GM12878 (cell line): ENCODE measurements at regions not wholly inside any gene's neighbourhood (a gene's known extent, or its start where the extent isn't known, plus 50 kb on each side); places are given as distances from the start of the nearest gene placed in this dataset.

ENCODE experiments used
- ATAC-seq: fragments of 200-7000 bp; cut with Tn5 transposase; 3 replicates; pipeline ENCODE4 v1.9.1; 2020; ENCODE audit warnings: mild to moderate bottlenecking, moderate library complexity
- BruUV-seq: library from RNA; stranded (reverse); fragments of 400-500 nt; replicated peaks from 2 replicates; lab custom pipeline; 2021; lab: Mats Ljungman, UMichigan
- CTCF ChIA-PET: fragments of 300-600 bp; sonication (Branson Sonifier 250); formaldehyde crosslinking; extraction: SDS; loops from one replicate; lab custom pipeline; 2021; ENCODE audit warnings: inconsistent platforms; lab: Yijun Ruan, JAX
- POLR2A ChIA-PET: fragments of 350-600 bp; formaldehyde crosslinking; extraction: SDS; loops from one replicate; lab custom pipeline; 2021; ENCODE audit warnings: inconsistent platforms; lab: Charles Lee
- RAD21 ChIA-PET: fragments of 300-600 bp; sonication (Branson Sonifier 250); formaldehyde crosslinking; loops from one replicate; lab custom pipeline; 2023; ENCODE audit warnings: antibody characterized with exemption; ENCODE audit not compliant: unreplicated experiment; lab: Charles Lee
- SMC1A ChIA-PET: fragments of 300-600 bp; sonication (Branson Sonifier 250); formaldehyde crosslinking; loops from one replicate; lab custom pipeline; 2023; ENCODE audit not compliant: unreplicated experiment, uncharacterized antibody; lab: Charles Lee
- DNase-seq: peaks from one replicate; pipeline ENCODE4 v3.0.0-alpha.2; 2011; ENCODE audit warnings: low read depth, low spot score
- FAIRE-seq: peaks from 3 replicates; lab custom pipeline; 2011; peaks lifted over from hg19 to GRCh38; lab: Jason Lieb, UNC
- H2AFZ ChIP-seq: 2 replicates; pipeline ENCODE4 v1.6.0; 2011; ENCODE audit warnings: low read depth, low read length, control low read depth; ENCODE audit not compliant: control insufficient read depth
- H3K27ac ChIP-seq: 2 replicates; pipeline ENCODE4 v1.5.1; 2011; ENCODE audit warnings: control low read depth; ENCODE audit not compliant: control insufficient read depth, insufficient read depth
- H3K27me3 ChIP-seq, 2 experiments: replicated peaks in 1 of 2; 2 replicates each; pipeline versions ENCODE4 v1.6.0 to v1.6.1; 2011; ENCODE audit warnings: low read length in 1 of 2; ENCODE audit not compliant: control insufficient read depth in 2 of 2, insufficient read depth in 2 of 2
- H3K36me3 ChIP-seq, 2 experiments: 2 replicates each; pipeline ENCODE4 v1.5.1; 2011; ENCODE audit warnings: low read length in 1 of 2; ENCODE audit not compliant: control insufficient read depth in 2 of 2, insufficient read depth in 2 of 2
- H3K4me1 ChIP-seq: 2 replicates; pipeline ENCODE4 v1.6.1; 2011; ENCODE audit warnings: mild to moderate bottlenecking, low read length, moderate library complexity, mixed read lengths; ENCODE audit not compliant: control insufficient read depth, insufficient read depth
- H3K4me2 ChIP-seq: 2 replicates; pipeline ENCODE4 v1.6.0; 2011; ENCODE audit warnings: control low read depth; ENCODE audit not compliant: control insufficient read depth, insufficient read depth
- H3K4me3 ChIP-seq: fragments of 200-600 bp; sonication (generic); 2 replicates; pipeline ENCODE4 v1.5.1; 2016
- H3K79me2 ChIP-seq: 2 replicates; pipeline ENCODE4 v1.6.0; 2011; ENCODE audit warnings: low read length; ENCODE audit not compliant: control insufficient read depth, insufficient read depth
- H3K9ac ChIP-seq: 2 replicates; pipeline ENCODE4 v1.8.0; 2011; ENCODE audit warnings: low read length, control low read depth, mixed read lengths; ENCODE audit not compliant: control insufficient read depth, insufficient read depth
- H3K9me3 ChIP-seq: replicated peaks from 3 replicates; pipeline ENCODE4 v1.5.1; 2011; ENCODE audit warnings: mild to moderate bottlenecking, low read length; ENCODE audit not compliant: control insufficient read depth, insufficient read depth
- H4K20me1 ChIP-seq: 2 replicates; pipeline ENCODE4 v1.6.0; 2011; ENCODE audit not compliant: control insufficient read depth, insufficient read depth
- CBX3 ChIP-seq: fragments of 200-600 bp; sonication (generic); IDR thresholded peaks from 2 replicates; pipeline ENCODE4 v1.6.1; 2016; ENCODE audit warnings: low read depth, borderline replicate concordance
- ELK1 ChIP-seq: IDR thresholded peaks from 2 replicates; pipeline ENCODE4 v1.6.1; 2012; ENCODE audit warnings: low read depth, low read length, improper control_type of control experiment
- HCFC1 ChIP-seq: fragments of 150-350 bp; IDR thresholded peaks from 2 replicates; pipeline ENCODE4 v1.6.1; 2014; ENCODE audit warnings: low read length
- IRF3 ChIP-seq: fragments of 450-650 bp; IDR thresholded peaks from 2 replicates; pipeline ENCODE4 v1.6.1; 2014; ENCODE audit warnings: mild to moderate bottlenecking
- PAX5 ChIP-seq: IDR thresholded peaks from 2 replicates; pipeline ENCODE4 v1.6.1; 2011; ENCODE audit warnings: low read depth, low read length, borderline replicate concordance
- RB1 ChIP-seq: fragments of 450-650 bp; formaldehyde crosslinking; IDR thresholded peaks from 2 replicates; pipeline ENCODE4 v1.6.1; 2017; ENCODE audit warnings: mild to moderate bottlenecking, borderline replicate concordance
- RELA ChIP-seq: fragments of 450-650 bp; IDR thresholded peaks from 2 replicates; pipeline ENCODE4 v1.8.0; 2014; ENCODE audit warnings: borderline replicate concordance; ENCODE audit not compliant: partially characterized antibody
- TAF1 ChIP-seq: IDR thresholded peaks from 2 replicates; pipeline ENCODE4 v1.6.1; 2011; ENCODE audit warnings: mild to moderate bottlenecking, low read depth, low read length, borderline replicate concordance
- ZNF622 ChIP-seq: fragments of 450-650 bp; IDR thresholded peaks from 2 replicates; pipeline ENCODE4 v1.6.1; 2017; ENCODE audit warnings: mild to moderate bottlenecking, inconsistent platforms
- ZZZ3 ChIP-seq: IDR thresholded peaks from 2 replicates; pipeline ENCODE4 v1.6.1; 2011; ENCODE audit warnings: low read depth; ENCODE audit not compliant: control insufficient read depth, insufficient read length
- WGBS: methylation state at CpG from one replicate; pipeline ENCODE4 v1.1.6; 2016; ENCODE audit warnings: low lambda C conversion rate; ENCODE audit not compliant: insufficient replicate concordance, insufficient coverage; ENCODE audit errors: missing lambda C conversion rate; 5-methylcytosine and 5-hydroxymethylcytosine counted together
- in situ Hi-C: fragments of 300-500 bp; cut with MboI; formaldehyde crosslinking; loops from 9 replicates; pipeline ENCODE4 v1.14.3; 2018; ENCODE audit warnings: mixed read lengths
- intact Hi-C: fragments of 100-400 bp; cut with micrococcal nuclease; formaldehyde crosslinking; loops from one replicate; pipeline ENCODE4 v1.14.2; 2022; ENCODE audit not compliant: unreplicated experiment

- Histone ChIP-seq H3K4me1 (no peaks in the 10 kb centered on the region), H4K20me1 (no peaks in the 10 kb centered on the region), H3K27me3 (no peaks in the 10 kb centered on the region), H3K79me2 (no peaks in the 10 kb centered on the region), H3K27ac (no peak overlapping the region), H3K4me3 (no peak overlapping the region), H3K4me2 (no peak overlapping the region), H3K9ac (no peak overlapping the region), H2AFZ (no peak overlapping the region), H3K9me3 (no peaks in the 10 kb centered on the region), H3K36me3 (no peaks in the 10 kb centered on the region)
- TF ChIP-seq RELA (no peak), IRF3 (no peak), PAX5 (no peak), ZZZ3 (no peak), ELK1 (no peak), CBX3 (no peak), ZNF622 (no peak), RB1 (no peak), HCFC1 (no peak), TAF1 (no peak)
- WGBS: 45% methylated on average over 2 of the region's 2 CpGs
- SMC1A ChIA-PET: interaction anchor here (1.3 to 8.9 kb wide), 6 partner anchors 8 to 33 kb away, joined by 3 to 116 read pairs (median 32); no protein-coding TSS in a partner anchor
- DNase-seq (no peak), ATAC-seq (peak; percentile 28), FAIRE-seq (no peak)
- intact Hi-C loops: loop anchor here (1.0 to 5.0 kb wide), 3 partner anchors 26 to 151 kb away; no protein-coding TSS in a partner anchor
- CTCF ChIA-PET: interaction anchor here (1.5 to 3.4 kb wide), 2 partner anchors 30 to 33 kb away, joined by 6 to 19 read pairs; no protein-coding TSS in a partner anchor
- in situ Hi-C loops: no loop called here
- BruUV-seq: no TSS peak
- RAD21 ChIA-PET: interaction anchor here (0.7 to 8.9 kb wide), 7 partner anchors 22 to 33 kb away, joined by 3 to 110 read pairs (median 55); no protein-coding TSS in a partner anchor
- POLR2A ChIA-PET: interaction anchor here (1.0 to 4.4 kb wide), 4 partner anchors 21 to 33 kb away, joined by 3 to 22 read pairs (median 4); no protein-coding TSS in a partner anchor
Observed at GRCh38 chr1:90508376-90509167, 208.5 kb downstream of the BARHL2 start.
